GM12892 (cell line): ENCODE measurements at regions not wholly inside any gene's neighbourhood (a gene's known extent, or its start where the extent isn't known, plus 50 kb on each side); places are given as distances from the start of the nearest gene placed in this dataset.

Experiments used
- POLR2A ChIP-seq: IDR thresholded peaks from 2 replicates; pipeline ENCODE4 v1.6.1; 2011; ENCODE audit warnings: low read depth, low read length, control low read depth
- POLR2AphosphoS5 ChIP-seq: IDR thresholded peaks from 2 replicates; pipeline ENCODE4 v1.6.1; 2011; ENCODE audit warnings: low read depth, low read length, control low read depth
- TAF1 ChIP-seq: IDR thresholded peaks from 2 replicates; pipeline ENCODE4 v1.6.1; 2011; ENCODE audit warnings: low read depth, mild to moderate bottlenecking, control low read depth, low read length, borderline replicate concordance

DNA sequence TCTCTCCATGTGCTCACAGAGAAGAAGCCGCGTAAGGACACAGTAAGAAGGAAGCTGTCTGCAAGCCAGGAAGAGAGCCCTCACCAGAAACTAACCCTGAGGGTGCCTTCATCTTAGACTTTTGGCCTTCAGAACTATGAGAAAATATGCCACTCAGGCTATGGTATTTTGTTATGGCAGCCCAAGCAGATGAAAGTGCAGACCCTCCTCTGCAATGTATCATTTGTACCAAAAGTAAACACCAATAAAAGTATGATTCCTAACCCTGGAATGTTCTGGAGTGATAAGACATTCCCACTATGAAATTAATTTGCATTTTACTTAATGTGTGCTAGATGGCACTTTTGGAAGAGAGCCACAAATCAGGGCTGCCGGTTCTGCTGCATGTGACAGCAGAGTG, 594.3 kb downstream of the UTRN start:
- TF ChIP-seq TAF1 (no peak), POLR2A (no peak), POLR2AphosphoS5 (no peak)
